Tongue (tissue), 1 donor: ENCODE measurements at regions not wholly inside any gene's neighbourhood (a gene's known extent, or its start where the extent isn't known, plus 50 kb on each side); places are given as distances from the start of the nearest gene placed in this dataset.

Experiments
- DNase-seq: peaks from one replicate; pipeline ENCODE4 v3.0.0-alpha.2; 2015

DNA sequence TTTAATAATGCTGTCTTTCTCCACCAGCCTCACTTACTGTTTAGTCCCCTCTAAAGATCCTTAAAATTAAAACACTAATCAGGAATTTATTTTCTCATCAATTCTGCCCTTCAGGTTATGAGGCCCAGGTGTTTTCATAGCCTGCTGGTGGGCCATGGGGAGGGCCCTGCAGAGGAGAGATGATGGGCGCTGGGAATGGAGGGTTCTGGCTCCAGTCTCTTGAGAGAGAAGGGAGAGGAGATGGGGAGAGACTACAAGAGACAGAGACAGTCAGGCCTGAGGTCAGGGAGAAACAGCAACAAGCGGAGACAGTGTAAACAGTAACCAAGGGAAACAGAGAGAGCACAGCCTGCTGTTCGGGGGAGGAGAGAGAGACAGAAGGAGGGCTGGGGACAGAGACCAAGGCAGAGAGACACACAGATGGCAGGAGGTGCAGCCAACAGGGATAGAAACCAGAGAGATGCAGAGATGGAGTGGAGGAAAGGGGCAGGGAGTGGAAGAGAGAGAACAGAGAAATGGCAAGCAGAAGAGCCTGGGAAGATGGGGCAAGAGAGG, 187.3 kb upstream of the SYT13 start:
- DNase-seq, result peak; percentile 16

DNA sequence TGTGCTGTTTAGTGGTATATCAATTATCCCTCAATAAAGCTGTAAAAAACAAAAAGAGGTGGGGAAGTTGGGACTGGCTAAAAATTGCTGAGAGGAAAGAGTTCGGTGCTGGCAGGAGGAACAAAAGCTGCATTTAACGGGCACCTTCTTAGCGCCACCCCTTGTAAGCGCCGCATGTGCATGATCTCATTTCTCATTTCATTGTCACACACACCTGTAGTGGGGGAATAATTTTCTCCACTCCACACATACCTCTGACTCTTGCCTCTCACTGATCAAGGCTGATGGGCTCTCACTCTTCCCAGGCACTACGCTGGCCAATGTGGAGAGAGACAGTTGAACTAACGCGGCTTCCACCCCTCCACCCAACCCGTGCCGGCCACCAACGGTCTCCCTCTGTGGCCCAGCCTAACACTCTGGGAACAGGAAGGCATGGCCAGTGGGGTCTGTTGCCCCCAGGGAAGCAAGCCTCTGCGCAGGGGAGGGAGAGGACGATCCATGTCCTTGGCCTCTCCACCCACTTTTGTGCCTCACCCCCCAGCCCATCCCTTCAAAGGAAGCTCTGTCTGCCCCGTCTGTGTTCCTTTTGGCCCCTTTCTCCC, 186.7 kb upstream of the SYT13 start:
- DNase-seq, result no peak

DNA sequence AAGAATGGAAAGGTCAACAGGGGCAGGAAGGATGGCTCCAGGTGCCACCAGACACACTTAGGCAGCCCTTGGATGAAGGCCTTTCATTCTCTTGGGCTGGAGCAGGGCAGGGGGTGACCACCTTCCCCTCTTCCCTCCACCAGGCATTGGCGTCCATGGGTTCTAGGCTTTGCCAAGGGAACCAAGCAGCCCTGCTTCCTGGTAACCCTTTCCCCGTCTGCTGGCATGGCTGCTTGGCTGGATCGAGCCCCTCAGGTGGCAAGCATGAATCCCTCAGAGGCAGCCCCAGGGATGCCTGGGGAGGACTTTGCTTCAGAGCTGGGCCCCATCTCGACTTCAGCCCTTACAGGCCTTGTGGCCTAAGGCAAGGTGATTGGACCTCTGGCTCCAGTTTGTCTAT, 185.1 kb upstream of the SYT13 start:
- DNase-seq, result no peak

DNA sequence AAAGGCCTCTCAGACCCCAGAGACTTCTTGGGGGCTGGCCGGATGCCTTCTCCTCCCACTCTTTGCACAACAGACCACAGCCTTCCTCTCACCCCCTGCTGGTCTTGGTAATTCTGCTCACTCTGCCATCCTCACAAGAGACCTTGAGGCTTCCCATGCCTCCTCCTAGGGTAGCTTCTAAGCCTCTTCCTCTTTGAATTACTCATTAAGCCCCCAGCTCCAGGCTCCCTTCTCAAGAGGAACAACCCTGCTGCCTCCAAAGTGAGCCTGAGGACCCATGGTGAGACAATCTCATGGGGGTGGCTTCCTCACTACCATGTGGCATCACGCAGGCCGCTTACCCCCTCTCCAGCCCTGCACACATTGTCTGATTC, 184.6 kb upstream of the SYT13 start:
- no peak for DNase-seq

GRCh38 chr11:45470151-45470793, 184.1 kb upstream of the SYT13 start:
- no peak for DNase-seq

- DNase-seq, result peak; percentile 38
Measured at GRCh38 chr11:45468267-45468856, 182.2 kb upstream of the SYT13 start.

- DNase-seq, result no peak
Measured at GRCh38 chr11:45463541-45463940, 177.4 kb upstream of the SYT13 start.

GRCh38 chr11:45461514-45461913, 175.4 kb upstream of the SYT13 start:
- no peak for DNase-seq

DNA sequence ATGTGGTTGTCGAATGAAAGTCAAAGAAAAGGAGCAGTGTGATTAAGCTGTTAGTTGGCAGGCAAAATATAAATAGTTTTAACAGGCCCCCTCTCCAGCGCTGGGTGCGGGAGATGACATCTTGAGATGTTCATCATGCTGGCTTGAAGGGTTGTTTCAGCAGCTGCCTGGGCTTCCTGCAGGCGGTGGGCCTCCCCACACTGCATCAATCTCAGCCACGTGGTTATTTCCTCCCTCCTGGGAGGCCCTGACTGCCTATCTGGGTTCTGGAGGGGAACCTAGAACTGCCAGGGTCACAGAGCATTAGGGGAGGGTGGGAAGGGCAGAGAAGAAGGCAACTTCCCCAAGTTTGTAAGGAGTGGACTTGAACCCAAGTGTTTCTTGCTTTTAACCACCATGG, 173.3 kb upstream of the SYT13 start:
- no peak for DNase-seq

DNA sequence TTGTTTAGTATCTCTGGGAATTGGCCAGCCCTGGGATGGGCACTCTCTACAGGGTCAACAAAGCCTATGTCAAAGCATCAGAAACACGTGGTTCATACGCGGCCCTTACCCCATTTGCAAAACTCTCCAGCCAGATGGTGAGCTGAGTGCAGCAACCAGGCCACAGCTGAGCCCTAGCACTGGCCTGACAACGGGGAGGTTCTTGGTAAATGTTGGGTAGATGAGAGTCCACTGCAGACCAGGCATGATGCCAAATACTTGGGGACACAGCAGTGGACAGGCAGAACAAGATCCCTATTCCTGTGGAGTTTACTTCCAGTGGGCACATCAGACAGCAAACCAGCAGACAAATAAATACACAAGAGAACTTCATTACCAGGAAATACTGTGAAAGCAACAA, 172.1 kb upstream of the SYT13 start:
- DNase-seq, result no peak

GRCh38 chr11:45457649-45458048, 171.5 kb upstream of the SYT13 start:
- no peak for DNase-seq

- DNase-seq, result no peak
Measured at GRCh38 chr11:45456686-45457085, 170.5 kb upstream of the SYT13 start.

GRCh38 chr11:45455536-45455935, 169.4 kb upstream of the SYT13 start:
- peak; percentile 57 for DNase-seq

- DNase-seq, result no peak
Measured at GRCh38 chr11:45454917-45455401, 168.8 kb upstream of the SYT13 start.

DNA sequence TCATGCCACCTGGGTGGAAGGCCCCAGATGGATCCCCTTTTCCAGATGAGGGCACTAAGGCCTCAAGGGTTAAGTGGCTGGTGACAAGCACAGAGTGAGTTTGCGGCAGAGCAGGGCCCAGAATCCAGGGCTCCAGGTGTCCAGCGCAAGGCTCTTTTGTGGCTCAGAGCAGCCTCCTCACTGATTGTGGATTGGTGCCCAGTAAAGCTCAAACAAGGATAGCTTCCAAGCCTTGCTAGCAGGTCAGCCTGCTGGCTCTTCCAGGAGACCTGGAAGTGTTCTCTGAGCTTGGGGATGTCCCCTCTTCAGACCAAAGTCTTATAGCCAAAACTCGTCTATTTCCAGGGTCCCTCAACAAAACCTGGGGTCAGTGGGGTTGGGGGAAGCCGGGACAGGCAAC, 167.6 kb upstream of the SYT13 start:
- DNase-seq, result no peak

DNA sequence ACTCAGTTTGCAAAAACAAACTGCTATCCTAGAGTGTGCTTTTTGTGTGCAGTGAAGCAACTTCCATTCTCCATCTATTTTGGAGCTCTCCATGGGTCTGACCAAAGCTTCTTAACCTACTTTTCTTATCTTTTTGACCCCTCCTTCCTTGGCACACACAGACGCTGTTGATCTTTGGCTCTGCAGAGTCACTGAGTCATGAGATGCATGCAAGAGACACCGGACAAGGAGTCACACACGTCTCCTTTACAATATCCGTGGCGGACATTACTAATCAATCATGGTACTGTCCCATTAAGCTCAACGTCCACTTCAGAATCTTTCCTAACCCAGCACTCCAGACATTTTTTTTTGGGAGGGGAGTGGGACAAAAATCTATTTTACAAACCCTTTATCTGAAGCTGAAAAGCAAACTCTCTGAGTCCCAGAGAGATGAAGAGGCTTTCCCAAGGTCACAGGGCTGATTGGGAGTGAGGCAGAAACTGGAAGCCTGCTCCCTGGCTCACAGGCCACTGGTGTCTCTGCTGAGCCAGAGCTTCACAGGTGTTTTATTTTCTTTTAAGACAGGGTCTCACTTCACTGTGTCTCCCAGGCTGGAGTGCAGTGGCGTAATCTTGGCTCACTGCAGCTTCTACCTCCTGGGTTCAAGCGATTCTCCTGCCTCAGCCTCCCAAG, 165.8 kb upstream of the SYT13 start:
- DNase-seq, result no peak

DNA sequence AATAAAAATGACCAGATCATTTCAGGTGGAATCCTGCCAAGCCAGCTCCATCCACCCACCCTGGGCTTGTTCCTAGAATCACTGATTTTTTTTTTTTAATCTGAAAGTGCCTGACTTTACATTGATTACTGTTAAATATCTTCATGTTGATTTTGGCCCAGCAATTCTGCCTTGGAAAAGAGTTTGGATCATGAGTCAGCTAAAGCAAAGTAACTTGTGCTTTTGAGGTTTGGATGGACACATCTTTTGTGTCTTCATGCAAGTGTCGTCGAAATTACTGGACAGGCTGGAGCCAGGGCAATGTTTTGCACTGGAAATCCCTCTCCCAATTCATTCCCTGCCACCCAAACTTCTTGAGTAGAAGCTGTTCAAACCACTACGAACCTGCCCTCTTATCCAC, 164.0 kb upstream of the SYT13 start:
- DNase-seq, result peak; percentile 20

- no peak for DNase-seq
Measured at GRCh38 chr11:45449036-45449601, 163.0 kb upstream of the SYT13 start.

DNA sequence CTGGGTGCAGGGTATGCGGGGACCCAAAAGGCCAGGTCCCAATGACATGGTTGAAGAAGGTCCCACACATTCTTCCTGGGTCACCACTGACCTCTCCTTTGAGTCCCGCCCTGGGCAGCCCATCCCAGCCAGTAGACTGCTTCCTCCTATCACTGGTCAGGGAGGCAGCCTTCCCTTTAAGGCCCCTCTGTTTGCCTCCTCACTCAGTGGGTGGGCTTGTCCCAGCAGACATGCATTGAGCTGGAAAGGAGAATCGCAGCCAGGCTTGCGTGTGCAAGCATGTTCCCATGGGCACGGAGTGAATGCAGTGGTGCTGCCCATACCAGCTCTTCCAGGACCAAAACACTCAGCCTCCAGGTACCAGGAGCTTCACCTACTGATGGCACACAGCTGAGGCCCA, 162.4 kb upstream of the SYT13 start:
- no peak for DNase-seq

GRCh38 chr11:45446998-45447397, 160.9 kb upstream of the SYT13 start:
- no peak for DNase-seq

DNA sequence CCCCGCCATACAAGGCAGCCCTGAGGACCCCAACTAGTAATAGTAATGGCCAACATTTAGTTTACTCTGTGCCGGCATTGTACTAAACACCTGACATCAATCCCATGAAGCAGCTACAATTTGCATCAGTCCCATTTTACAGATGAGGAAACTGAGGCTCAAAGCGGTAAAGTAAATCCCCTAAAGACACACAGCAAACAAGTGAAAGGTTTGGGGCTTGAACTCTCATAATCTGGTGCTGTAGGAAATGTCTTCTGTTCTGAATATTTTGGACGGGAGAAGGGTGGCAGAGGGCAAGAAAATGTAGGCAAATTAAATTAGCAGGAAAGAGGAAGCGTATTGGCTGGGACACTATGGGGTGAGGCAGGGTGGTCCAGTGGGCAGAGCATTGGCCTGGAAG, 160.3 kb upstream of the SYT13 start:
- DNase-seq, result no peak

DNA sequence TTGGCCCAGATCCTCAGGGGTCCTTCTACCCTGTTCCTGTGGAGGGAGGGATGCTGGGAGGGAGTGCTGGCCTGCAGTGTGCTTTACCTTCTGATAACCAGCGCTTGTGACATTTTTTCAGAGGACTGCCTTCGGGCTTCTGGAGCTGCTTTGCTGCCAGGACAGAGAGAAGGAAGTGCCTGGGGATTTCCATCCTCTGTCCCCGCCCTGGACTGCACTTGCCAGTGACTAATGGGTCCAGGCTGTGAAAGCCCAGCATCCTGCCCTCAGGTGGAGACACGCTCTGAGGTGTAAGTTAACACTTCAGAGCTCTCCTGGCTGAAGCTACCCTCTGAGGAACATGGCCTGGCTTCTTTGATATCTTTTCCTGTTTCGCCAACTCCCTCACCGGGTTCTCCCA, 158.7 kb upstream of the SYT13 start:
- no peak for DNase-seq

DNA sequence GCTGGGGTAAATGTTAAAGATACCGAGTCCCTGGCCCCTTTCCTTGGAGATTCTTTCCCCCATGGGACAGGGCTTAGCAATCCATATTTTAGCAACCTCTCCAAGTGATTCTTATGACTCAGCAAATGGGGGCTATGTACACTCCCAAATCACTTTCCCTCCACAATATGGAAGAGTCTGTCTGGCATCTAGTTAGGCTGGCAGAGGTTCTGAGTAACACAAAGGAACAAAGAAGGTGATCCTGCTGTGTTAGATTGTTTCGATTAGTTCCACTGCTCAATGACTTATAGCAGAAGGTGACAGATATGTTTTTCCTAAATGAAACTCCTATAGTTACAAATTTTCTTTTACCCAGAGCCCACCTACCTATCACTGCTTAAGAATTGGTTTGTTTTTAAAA, 154.0 kb upstream of the SYT13 start:
- DNase-seq, result no peak
